ENCODE measurements at regions not wholly inside any gene's neighbourhood (a gene's known extent, or its start where the extent isn't known, plus 50 kb on each side); places are given as distances from the start of the nearest gene placed in this dataset.

GRCh38 chr7:125845686-125846085, 916.1 kb upstream of the POT1 start:
- Histone ChIP-seq H3K27me3 (no peaks in the 10 kb centered on the region), H3K27ac (no peak overlapping the region), H3K36me3 (ENCODE audit: low read depth, missing control alignments) (no peaks in the 10 kb centered on the region), H3K9me3 (no peaks in the 10 kb centered on the region), H3K4me1 (no peaks in the 10 kb centered on the region), H3K4me3 (no peak overlapping the region)
- no peak for DNase-seq
- no peak for TF ChIP-seq CTCF (IDR thresholded peaks at IDR 0.05)
- no peak for TF ChIP-seq POLR2A (IDR thresholded peaks at IDR 0.05)
- 87 to 88% methylated on average over 1 of the region's 1 CpG for WGBS, 2 donors
- intact Hi-C loops (cut with DNase I; ENCODE audit: low total_unique reads), result no loop called here

GRCh38 chr7:125834421-125834820, 904.8 kb upstream of the POT1 start:
- 47 to 49% methylated on average over 2 of the region's 2 CpGs for WGBS, 2 donors
- H3K27ac ChIP-seq, result no peak overlapping the region
- no peak for TF ChIP-seq POLR2A (IDR thresholded peaks at IDR 0.05)
- no peak for TF ChIP-seq CTCF (IDR thresholded peaks at IDR 0.05)
- H3K9me3 ChIP-seq, result no peaks in the 10 kb centered on the region
- no peak overlapping the region for H3K4me3 ChIP-seq
- intact Hi-C loops (cut with DNase I; ENCODE audit: low total_unique reads), result no loop called here
- H3K27me3 ChIP-seq, result no peaks in the 10 kb centered on the region
- no peaks in the 10 kb centered on the region for H3K36me3 ChIP-seq (ENCODE audit: low read depth, missing control alignments)
- DNase-seq, result no peak
- H3K4me1 ChIP-seq, result no peaks in the 10 kb centered on the region

GRCh38 chr7:125833839-125834238, 904.2 kb upstream of the POT1 start:
- DNase-seq, result no peak
- TF ChIP-seq CTCF (IDR thresholded peaks at IDR 0.05) (no peak), POLR2A (IDR thresholded peaks at IDR 0.05) (no peak)
- H3K27ac ChIP-seq, result no peak overlapping the region
- no peak overlapping the region for H3K4me3 ChIP-seq
- no peaks in the 10 kb centered on the region for H3K4me1 ChIP-seq
- 61 to 66% methylated on average over 8 of the region's 8 CpGs for WGBS, 2 donors
- intact Hi-C loops (cut with DNase I; ENCODE audit: low total_unique reads), result no loop called here
- H3K27me3 ChIP-seq, result no peaks in the 10 kb centered on the region
- no peaks in the 10 kb centered on the region for H3K36me3 ChIP-seq (ENCODE audit: low read depth, missing control alignments)
- no peaks in the 10 kb centered on the region for H3K9me3 ChIP-seq

- no peak overlapping the region for H3K27ac ChIP-seq
- H3K27me3 ChIP-seq, result no peaks in the 10 kb centered on the region
- DNase-seq, result no peak
- H3K4me3 ChIP-seq, result no peak overlapping the region
- TF ChIP-seq CTCF (IDR thresholded peaks at IDR 0.05) (no peak), POLR2A (IDR thresholded peaks at IDR 0.05) (no peak)
- no peaks in the 10 kb centered on the region for H3K4me1 ChIP-seq
- H3K9me3 ChIP-seq, result no peaks in the 10 kb centered on the region
- intact Hi-C loops (cut with DNase I; ENCODE audit: low total_unique reads), result no loop called here
- H3K36me3 ChIP-seq (ENCODE audit: low read depth, missing control alignments), result no peaks in the 10 kb centered on the region
Measured at GRCh38 chr7:125830743-125831142, 901.1 kb upstream of the POT1 start.

- TF ChIP-seq CTCF (IDR thresholded peaks at IDR 0.05), result no peak
- no peak for TF ChIP-seq POLR2A (IDR thresholded peaks at IDR 0.05)
- no peaks in the 10 kb centered on the region for H3K9me3 ChIP-seq
- DNase-seq, result no peak
- no peaks in the 10 kb centered on the region for H3K4me1 ChIP-seq
- no peak overlapping the region for H3K4me3 ChIP-seq
- H3K27ac ChIP-seq, result no peak overlapping the region
- intact Hi-C loops (cut with DNase I; ENCODE audit: low total_unique reads), result no loop called here
- no peaks in the 10 kb centered on the region for H3K36me3 ChIP-seq (ENCODE audit: low read depth, missing control alignments)
- 88% methylated on average over 3 of the region's 3 CpGs for WGBS, 2 donors
- H3K27me3 ChIP-seq, result no peaks in the 10 kb centered on the region
Measured at GRCh38 chr7:125828153-125828700, 898.6 kb upstream of the POT1 start.

Measured in testis (tissue), 2 donors.